Activated CD8-positive, alpha-beta T cell treated with anti-CD3 and anti-CD28 coated beads, Interleukin-2, amount 10 ng/mL, durations not matched to agents 7 days and 5 days (primary cell): ENCODE measurements at regions not wholly inside any gene's neighbourhood (a gene's known extent, or its start where the extent isn't known, plus 50 kb on each side); places are given as distances from the start of the nearest gene placed in this dataset.
"Not testable (repeated sequence)": the region's sequence is repeated elsewhere in the genome, so short reads cannot be mapped to it uniquely, and the experiment has no call there.

Experiments used
- ATAC-seq: fragments of 150-1000 bp; cut with Tn5 transposase; one replicate; pipeline ENCODE4 v1.10.0; 2021; ENCODE audit warnings: moderate library complexity
- CTCF ChIA-PET: fragments of 350-600 bp; sonication (Branson Sonifier 250); formaldehyde crosslinking; loops from one replicate; lab custom pipeline; 2021; ENCODE audit warnings: antibody characterized with exemption; lab: Charles Lee
- POLR2A ChIA-PET: fragments of 350-600 bp; sonication (Branson Sonifier 250); formaldehyde crosslinking; loops from one replicate; lab custom pipeline; 2021; ENCODE audit warnings: antibody characterized with exemption; lab: Charles Lee
- DNase-seq: peaks from one replicate; pipeline ENCODE4 v3.0.0-alpha.2; 2020
- H3K27ac Mint-ChIP-seq: one replicate; pipeline ENCODE4 v1.8.0; 2021; ENCODE audit warnings: mild to moderate bottlenecking, mixed read lengths
- H3K27me3 Mint-ChIP-seq: one replicate; pipeline ENCODE4 v1.8.0; 2021; ENCODE audit warnings: low read depth, mixed read lengths
- H3K36me3 Mint-ChIP-seq: one replicate; pipeline ENCODE4 v1.8.0; 2021; ENCODE audit warnings: low read depth, mixed read lengths
- H3K4me1 Mint-ChIP-seq: one replicate; pipeline ENCODE4 v1.8.0; 2021; ENCODE audit warnings: low read depth, mixed read lengths
- H3K4me3 Mint-ChIP-seq: one replicate; pipeline ENCODE4 v1.8.0; 2021; ENCODE audit warnings: mild to moderate bottlenecking, mixed read lengths
- H3K9me3 Mint-ChIP-seq: one replicate; pipeline ENCODE4 v1.8.0; 2022; ENCODE audit warnings: mixed read lengths; ENCODE audit not compliant: insufficient read depth

GRCh38 chrX:74117962-74118902 is 185.7 kb upstream of the ZCCHC13 start:
- DNase-seq (no peak), ATAC-seq (no peak)
- Mint-ChIP-seq H3K27me3 (no peaks in the 10 kb centered on the region), H3K36me3 (no peaks in the 10 kb centered on the region), H3K27ac (no peak overlapping the region), H3K4me1 (no peaks in the 10 kb centered on the region), H3K9me3 (no peaks in the 10 kb centered on the region), H3K4me3 (no peak overlapping the region)
- ChIA-PET POLR2A (no interaction called here), CTCF (no interaction called here)

DNA sequence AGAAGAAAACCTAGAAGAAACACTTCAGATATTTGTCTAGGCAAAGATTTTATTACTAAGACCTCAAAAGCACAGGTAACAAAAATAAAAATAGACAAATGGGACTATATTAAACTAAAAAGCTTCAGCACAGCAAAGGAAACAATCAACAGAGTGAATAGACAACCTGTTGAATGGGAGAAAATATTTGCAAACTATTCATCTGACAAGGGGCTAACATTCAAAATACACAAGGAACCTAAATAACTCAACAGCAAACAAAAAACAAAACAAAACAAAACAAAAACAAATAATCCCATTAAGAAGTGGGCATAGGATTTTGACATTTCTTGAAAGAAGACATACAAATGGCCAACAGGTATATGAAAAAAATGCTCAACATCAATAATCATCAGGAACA is 192.7 kb upstream of the ZCCHC13 start:
- H3K27me3 Mint-ChIP-seq: no peaks in the 10 kb centered on the region
- no peaks in the 10 kb centered on the region for H3K9me3 Mint-ChIP-seq
- DNase-seq (no peak), ATAC-seq (no peak)
- no peaks in the 10 kb centered on the region for H3K36me3 Mint-ChIP-seq
- H3K4me3 Mint-ChIP-seq: no peak overlapping the region
- POLR2A ChIA-PET: no interaction called here
- H3K27ac Mint-ChIP-seq: no peak overlapping the region
- H3K4me1 Mint-ChIP-seq: no peaks in the 10 kb centered on the region
- CTCF ChIA-PET: no interaction called here

GRCh38 chrX:74107666-74108065 is 196.3 kb upstream of the ZCCHC13 start:
- Mint-ChIP-seq H3K4me1 (no peaks in the 10 kb centered on the region), H3K27me3 (no peaks in the 10 kb centered on the region), H3K4me3 (no peak overlapping the region), H3K27ac (no peak overlapping the region), H3K36me3 (no peaks in the 10 kb centered on the region), H3K9me3 (no peaks in the 10 kb centered on the region)
- ChIA-PET POLR2A (no interaction called here), CTCF (no interaction called here)
- DNase-seq (no peak), ATAC-seq (no peak)

DNA sequence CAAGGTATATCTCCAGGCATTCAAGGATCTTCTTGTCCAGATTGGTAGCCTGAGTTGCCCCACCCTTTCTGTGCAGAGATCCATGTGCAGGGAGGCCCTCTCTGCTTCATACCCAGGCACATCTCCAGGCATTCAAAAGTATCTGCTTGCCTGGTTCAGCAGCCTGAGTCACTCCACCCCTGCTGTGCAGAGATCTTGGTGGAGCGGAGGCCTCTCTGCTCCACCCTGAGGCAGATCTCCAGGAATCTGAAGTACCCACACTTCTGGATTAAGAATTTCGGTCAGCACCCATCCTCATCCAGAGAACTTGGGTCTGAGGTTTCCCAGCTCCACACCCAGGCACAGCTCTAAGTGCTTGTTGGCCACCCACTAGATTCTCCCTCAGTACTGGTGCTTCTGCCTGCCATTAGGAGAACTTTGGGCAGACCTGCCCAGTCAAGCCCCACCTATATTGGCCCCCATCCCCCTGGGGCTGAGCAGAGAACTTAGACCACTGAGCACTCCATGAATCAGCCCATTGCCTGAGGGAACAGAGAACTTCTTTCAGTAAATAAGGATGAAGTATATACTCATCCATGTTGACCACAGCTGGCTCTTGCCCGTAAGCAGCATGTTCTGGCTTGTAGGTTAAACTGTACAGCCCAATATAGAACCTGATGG is 199.5 kb upstream of the ZCCHC13 start:
- CTCF ChIA-PET: no interaction called here

GRCh38 chrX:74098407-74098806 is 205.6 kb upstream of the ZCCHC13 start:
- H3K4me1 Mint-ChIP-seq, H3K4me3 Mint-ChIP-seq, H3K27me3 Mint-ChIP-seq, H3K27ac Mint-ChIP-seq, POLR2A ChIA-PET, CTCF ChIA-PET, H3K36me3 Mint-ChIP-seq, DNase-seq, ATAC-seq, H3K9me3 Mint-ChIP-seq: not testable (repeated sequence)

More for the DNA sequence above, 199.5 kb upstream of the ZCCHC13 start:
- Mint-ChIP-seq H3K27me3 (no peaks in the 10 kb centered on the region), H3K4me1 (no peaks in the 10 kb centered on the region), H3K9me3 (no peaks in the 10 kb centered on the region), H3K36me3 (no peaks in the 10 kb centered on the region), H3K4me3 (no peak overlapping the region), H3K27ac (no peak overlapping the region)
- ATAC-seq (no peak), DNase-seq (no peak)
- POLR2A ChIA-PET: no interaction called here

- Mint-ChIP-seq H3K4me1 (no peaks in the 10 kb centered on the region), H3K27ac (no peak overlapping the region), H3K36me3 (no peaks in the 10 kb centered on the region), H3K9me3 (peaks cover 6% of the 10 kb centered on the region), H3K4me3 (no peak overlapping the region), H3K27me3 (no peaks in the 10 kb centered on the region)
- ATAC-seq: no peak
- DNase-seq: no peak
- POLR2A ChIA-PET: no interaction called here
- CTCF ChIA-PET: no interaction called here
Measured at GRCh38 chrX:74090049-74090448, 213.9 kb upstream of the ZCCHC13 start.

GRCh38 chrX:74085642-74086236 is 218.2 kb upstream of the ZCCHC13 start:
- Mint-ChIP-seq H3K36me3 (no peaks in the 10 kb centered on the region), H3K4me1 (no peaks in the 10 kb centered on the region), H3K9me3 (peaks cover 6% of the 10 kb centered on the region), H3K4me3 (no peak overlapping the region), H3K27ac (no peak overlapping the region), H3K27me3 (no peaks in the 10 kb centered on the region)
- POLR2A ChIA-PET: no interaction called here
- ATAC-seq (no peak), DNase-seq (no peak)
- CTCF ChIA-PET: no interaction called here

DNA sequence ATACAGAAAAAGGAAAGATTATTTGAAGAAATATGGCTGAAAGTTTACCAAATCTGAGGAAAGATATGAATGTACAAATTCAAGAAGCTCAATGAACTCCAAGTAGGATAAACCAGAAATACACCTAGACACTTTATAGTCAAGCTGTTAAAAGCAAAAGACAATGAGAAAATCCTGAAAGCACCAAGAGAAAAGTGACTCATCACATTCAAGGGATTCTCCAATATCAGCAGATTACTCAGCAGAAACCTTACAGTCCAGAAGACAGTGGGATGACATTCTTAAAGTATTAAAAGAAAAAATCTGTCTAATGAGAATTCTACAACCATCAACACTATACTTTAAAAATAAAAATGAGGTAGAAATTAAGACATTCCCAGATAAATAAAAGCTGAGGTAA is 223.8 kb upstream of the ZCCHC13 start:
- ATAC-seq (no peak), DNase-seq (no peak)
- Mint-ChIP-seq H3K9me3 (peaks cover 8% of the 10 kb centered on the region), H3K4me1 (no peaks in the 10 kb centered on the region), H3K27me3 (no peaks in the 10 kb centered on the region), H3K4me3 (no peak overlapping the region), H3K27ac (no peak overlapping the region), H3K36me3 (no peaks in the 10 kb centered on the region)
- POLR2A ChIA-PET: no interaction called here
- CTCF ChIA-PET: no interaction called here

- peaks cover under 1% of the 10 kb centered on the region for H3K36me3 Mint-ChIP-seq
- H3K4me1 Mint-ChIP-seq: peaks cover 5% of the 10 kb centered on the region
- ChIA-PET POLR2A (no interaction called here), CTCF (no interaction called here)
- H3K9me3 Mint-ChIP-seq: no peaks in the 10 kb centered on the region
- no peak overlapping the region for H3K4me3 Mint-ChIP-seq
- H3K27ac Mint-ChIP-seq: no peak overlapping the region
- H3K27me3 Mint-ChIP-seq: no peaks in the 10 kb centered on the region
- no peak for DNase-seq
- ATAC-seq: no peak
Measured at GRCh38 chrX:74065831-74066390, 213.4 kb upstream of the XIST start.

DNA sequence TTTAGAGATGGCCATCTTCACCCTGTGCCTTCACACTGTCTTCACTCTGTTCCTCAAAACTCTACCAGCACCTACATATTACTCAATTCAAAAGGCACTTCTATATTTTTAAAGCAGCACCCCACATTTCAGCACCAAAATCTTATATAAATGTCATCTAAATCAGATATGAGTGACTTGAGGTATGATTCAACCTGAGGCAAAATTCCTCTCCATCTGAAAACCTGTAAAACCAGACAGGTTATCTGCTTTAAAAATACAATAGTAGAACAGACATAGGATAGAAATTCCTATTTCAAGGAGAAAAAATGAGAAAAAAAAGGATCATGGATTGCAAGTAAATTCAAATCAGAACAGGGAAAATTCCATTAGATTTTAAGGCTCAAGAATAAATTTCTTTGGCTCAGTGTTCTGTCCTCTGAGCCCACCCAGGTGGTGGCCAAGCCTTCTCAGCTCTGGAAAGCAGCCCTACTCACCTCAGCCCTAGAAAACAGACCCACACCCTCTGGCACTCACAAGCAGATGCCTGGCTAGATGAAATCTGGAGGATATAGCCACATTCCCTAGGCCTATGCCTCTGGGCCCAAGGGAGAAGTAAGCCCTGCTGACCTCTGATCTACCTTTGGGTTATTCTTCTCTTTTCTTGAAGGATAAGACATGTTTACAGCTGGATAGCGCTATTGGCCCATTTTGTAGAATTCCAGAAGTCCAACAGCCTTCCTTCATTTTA is 211.1 kb upstream of the XIST start:
- ChIA-PET POLR2A (no interaction called here), CTCF (no interaction called here)
- ATAC-seq (no peak), DNase-seq (no peak)
- Mint-ChIP-seq H3K27ac (no peak overlapping the region), H3K9me3 (no peaks in the 10 kb centered on the region), H3K27me3 (no peaks in the 10 kb centered on the region), H3K36me3 (no peaks in the 10 kb centered on the region), H3K4me3 (no peak overlapping the region), H3K4me1 (no peaks in the 10 kb centered on the region)

DNA sequence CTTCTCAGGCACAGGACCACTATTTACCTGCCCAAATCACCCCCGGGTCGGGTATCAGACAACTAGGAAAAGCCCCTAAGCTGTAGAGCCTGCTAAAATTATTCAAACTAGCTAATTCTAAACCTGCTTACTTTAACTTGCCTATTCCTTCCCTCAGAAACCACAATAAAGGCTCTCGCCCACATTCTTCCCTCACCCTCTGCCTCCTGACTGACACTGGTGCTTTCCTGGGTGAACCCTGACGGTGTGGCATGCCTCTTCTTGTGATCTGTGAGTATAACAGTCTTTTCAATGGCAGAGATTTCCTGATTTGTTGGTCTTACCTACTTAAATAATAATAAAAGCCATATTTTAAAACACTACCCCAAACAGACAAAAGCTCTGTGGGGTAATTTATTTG is 209.4 kb upstream of the XIST start:
- ChIA-PET CTCF (no interaction called here), POLR2A (no interaction called here)
- Mint-ChIP-seq H3K36me3 (no peaks in the 10 kb centered on the region), H3K27ac (no peak overlapping the region), H3K27me3 (no peaks in the 10 kb centered on the region), H3K4me3 (no peak overlapping the region), H3K4me1 (no peaks in the 10 kb centered on the region), H3K9me3 (no peaks in the 10 kb centered on the region)
- DNase-seq: no peak
- ATAC-seq: no peak
